ENCODE measurements at regions not wholly inside any gene's neighbourhood (a gene's known extent, or its start where the extent isn't known, plus 50 kb on each side); places are given as distances from the start of the nearest gene placed in this dataset.

DNA sequence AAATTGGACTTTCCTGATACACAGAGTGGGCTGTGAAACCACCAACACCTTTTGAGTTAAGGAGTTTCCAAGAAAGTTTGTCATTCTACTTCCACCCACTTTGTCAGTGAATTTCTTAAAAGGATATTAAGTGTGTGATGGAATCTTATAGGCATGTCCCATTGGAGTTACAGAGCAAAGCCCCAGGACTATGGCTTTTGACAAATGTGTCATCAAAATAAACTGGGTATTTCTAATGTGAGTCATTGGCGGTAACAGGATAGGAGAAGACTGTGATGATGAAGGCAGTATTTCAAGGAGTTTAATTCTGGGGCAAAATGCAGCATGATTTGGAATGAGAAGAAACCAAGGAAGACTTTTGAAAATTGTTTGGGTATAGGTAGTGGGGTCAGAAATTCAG lies 1013.8 kb upstream of the EEF2KMT start:
- H3K27me3 ChIP-seq: no peaks in the 10 kb centered on the region
- WGBS, 2 donors: 86 to 95% methylated on average over 1 of the region's 1 CpG
- TF ChIP-seq CTCF (IDR thresholded peaks at IDR 0.05) (no peak), POLR2A (IDR thresholded peaks at IDR 0.05) (no peak), EP300 (IDR thresholded peaks at IDR 0.05) (no peak), POLR2AphosphoS5 (IDR thresholded peaks at IDR 0.05) (no peak)
- H3K4me3 ChIP-seq: no peak overlapping the region
- no peak for ATAC-seq (ENCODE audit: low FRiP score in 2 of 2)
- DNase-seq: no peak
- no peak overlapping the region for H3K27ac ChIP-seq
- H3K9me3 ChIP-seq: no peaks in the 10 kb centered on the region
- H3K36me3 ChIP-seq: no peaks in the 10 kb centered on the region
- no peaks in the 10 kb centered on the region for H3K4me1 ChIP-seq

DNA sequence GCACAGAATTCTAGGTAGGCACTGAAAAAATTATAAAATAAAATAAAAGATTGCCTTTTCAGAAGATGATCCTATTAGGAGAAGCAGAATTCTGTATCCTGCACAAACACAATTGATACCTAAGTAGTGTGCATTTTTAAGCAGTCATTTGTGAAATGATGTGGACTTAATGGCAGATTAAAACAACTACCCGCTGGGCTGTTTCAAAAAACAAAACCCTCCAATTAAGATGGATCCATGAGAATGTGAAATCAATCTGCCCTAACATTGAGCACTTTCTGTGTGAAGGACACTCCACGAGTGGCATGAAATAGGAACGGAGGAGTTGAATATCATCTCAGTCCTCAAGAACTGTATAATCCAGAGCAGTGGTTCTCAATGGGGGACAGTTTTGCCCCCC lies 1012.8 kb upstream of the EEF2KMT start:
- Histone ChIP-seq H3K4me1 (no peaks in the 10 kb centered on the region), H3K27ac (no peak overlapping the region), H3K27me3 (no peaks in the 10 kb centered on the region), H3K4me3 (no peak overlapping the region), H3K36me3 (no peaks in the 10 kb centered on the region), H3K9me3 (no peaks in the 10 kb centered on the region)
- ATAC-seq (ENCODE audit: low FRiP score in 2 of 2): no peak
- no peak for TF ChIP-seq POLR2AphosphoS5 (IDR thresholded peaks at IDR 0.05)
- TF ChIP-seq POLR2A (IDR thresholded peaks at IDR 0.05): no peak
- 75 to 89% methylated on average over 3 of the region's 3 CpGs for WGBS, 2 donors
- no peak for DNase-seq

DNA sequence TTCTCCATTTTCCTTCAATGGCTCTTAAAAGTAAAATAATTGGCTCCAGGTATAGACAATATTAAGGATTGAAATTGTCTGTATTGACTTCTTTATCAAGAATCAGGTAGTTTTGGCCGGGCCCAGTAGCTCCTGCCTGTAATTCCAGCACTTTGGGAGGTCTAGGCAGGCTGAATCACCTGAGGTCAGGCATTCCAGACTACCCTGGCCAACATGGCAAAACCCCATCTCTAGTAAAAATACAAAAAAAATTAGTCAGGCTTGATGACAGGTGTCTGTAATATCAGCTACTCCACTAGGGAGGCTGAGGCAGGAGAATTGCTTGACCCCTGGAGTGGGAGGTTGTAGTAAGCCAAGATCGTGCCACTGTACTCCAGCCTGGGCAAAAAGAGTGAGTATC lies 1008.5 kb upstream of the EEF2KMT start:
- Histone ChIP-seq H3K4me1 (no peaks in the 10 kb centered on the region), H3K9me3 (no peaks in the 10 kb centered on the region), H3K27me3 (no peaks in the 10 kb centered on the region), H3K4me3 (no peak overlapping the region), H3K27ac (no peak overlapping the region), H3K36me3 (no peaks in the 10 kb centered on the region)
- 56 to 59% methylated on average over 2 of the region's 2 CpGs for WGBS, 2 donors
- DNase-seq: no peak
- ATAC-seq (ENCODE audit: low FRiP score in 2 of 2): no peak
- TF ChIP-seq POLR2A (IDR thresholded peaks at IDR 0.05) (no peak), POLR2AphosphoS5 (IDR thresholded peaks at IDR 0.05) (no peak), CTCF (IDR thresholded peaks at IDR 0.05) (no peak), EP300 (IDR thresholded peaks at IDR 0.05) (no peak)

- DNase-seq (no peak), ATAC-seq (ENCODE audit: low FRiP score in 2 of 2) (no peak)
- TF ChIP-seq POLR2AphosphoS5 (IDR thresholded peaks at IDR 0.05): no peak
- no peak for TF ChIP-seq EP300 (IDR thresholded peaks at IDR 0.05)
- TF ChIP-seq CTCF (IDR thresholded peaks at IDR 0.05): no peak
- TF ChIP-seq POLR2A (IDR thresholded peaks at IDR 0.05): no peak
- H3K27ac ChIP-seq: no peak overlapping the region
- H3K27me3 ChIP-seq: no peaks in the 10 kb centered on the region
- H3K9me3 ChIP-seq: no peaks in the 10 kb centered on the region
- 70 to 72% methylated on average over 3 of the region's 3 CpGs for WGBS, 2 donors
- no peaks in the 10 kb centered on the region for H3K4me1 ChIP-seq
- H3K36me3 ChIP-seq: no peaks in the 10 kb centered on the region
- H3K4me3 ChIP-seq: no peak overlapping the region
Measured at GRCh38 chr16:6105115-6105514, 1007.5 kb upstream of the EEF2KMT start.

GRCh38 chr16:6104428-6104827 lies 1006.8 kb upstream of the EEF2KMT start:
- WGBS, 2 donors: 61 to 67% methylated on average over 3 of the region's 3 CpGs
- no peak for DNase-seq

More at GRCh38 chr16:6104428-6104827, 1006.8 kb upstream of the EEF2KMT start:
- H3K4me1 ChIP-seq: no peaks in the 10 kb centered on the region
- ATAC-seq (ENCODE audit: low FRiP score in 2 of 2): no peak
- H3K4me3 ChIP-seq: no peak overlapping the region
- H3K27me3 ChIP-seq: no peaks in the 10 kb centered on the region
- no peaks in the 10 kb centered on the region for H3K36me3 ChIP-seq
- H3K27ac ChIP-seq: no peak overlapping the region
- H3K9me3 ChIP-seq: no peaks in the 10 kb centered on the region
- TF ChIP-seq EP300 (IDR thresholded peaks at IDR 0.05): no peak
- TF ChIP-seq CTCF (IDR thresholded peaks at IDR 0.05): no peak
- no peak for TF ChIP-seq POLR2AphosphoS5 (IDR thresholded peaks at IDR 0.05)
- no peak for TF ChIP-seq POLR2A (IDR thresholded peaks at IDR 0.05)
